SK-N-SH treated with all-trans-retinoic acid at 6 μM for 48 hours (cell line): ENCODE measurements at regions not wholly inside any gene's neighbourhood (a gene's known extent, or its start where the extent isn't known, plus 50 kb on each side); places are given as distances from the start of the nearest gene placed in this dataset.

Experiments
- ATAC-seq: fragments of 200-7000 bp; cut with Tn5 transposase; 3 replicates; pipeline ENCODE4 v1.9.1; 2020; ENCODE audit warnings: mild to moderate bottlenecking, moderate library complexity
- ARNTL ChIP-seq: fragments of 450-650 bp; formaldehyde crosslinking; IDR thresholded peaks from 2 replicates; pipeline ENCODE4 v1.5.0; 2020; ENCODE audit warnings: low read depth, mild to moderate bottlenecking, moderate library complexity, borderline replicate concordance
- BACH2 ChIP-seq: fragments of 250-450 bp; sonication (Bioruptor Pico); IDR thresholded peaks from 2 replicates; pipeline ENCODE4 v1.9.0; 2021; ENCODE audit warnings: mild to moderate bottlenecking, borderline replicate concordance
- CSDC2 ChIP-seq: fragments of 250-450 bp; sonication (Bioruptor Pico); IDR thresholded peaks from 2 replicates; pipeline ENCODE4 v1.5.0; 2020; ENCODE audit warnings: mild to moderate bottlenecking, moderate library complexity
- ESRRG ChIP-seq: fragments of 250-450 bp; sonication (Bioruptor Pico); IDR thresholded peaks from 2 replicates; pipeline ENCODE4 v1.6.1; 2021; ENCODE audit warnings: mild to moderate bottlenecking
- GLIS3 ChIP-seq: fragments of 250-450 bp; sonication (Bioruptor Pico); IDR thresholded peaks from 2 replicates; pipeline ENCODE4 v1.5.0; 2020; ENCODE audit warnings: mild to moderate bottlenecking, moderate library complexity
- ISL1 ChIP-seq: fragments of 250-450 bp; sonication (Bioruptor Pico); IDR thresholded peaks from 2 replicates; pipeline ENCODE4 v2.1.2; 2022; ENCODE audit warnings: mild to moderate bottlenecking, moderate library complexity
- POU6F1 ChIP-seq: fragments of 250-450 bp; sonication (Bioruptor Pico); IDR thresholded peaks from 2 replicates; pipeline ENCODE4 v1.8.0; 2021; ENCODE audit warnings: low read depth, mild to moderate bottlenecking, moderate library complexity, borderline replicate concordance
- RARB ChIP-seq: fragments of 250-450 bp; sonication (Bioruptor Pico); IDR thresholded peaks from 2 replicates; pipeline ENCODE4 v1.8.0; 2021; ENCODE audit warnings: mild to moderate bottlenecking, moderate library complexity
- SNAI2 ChIP-seq: fragments of 250-450 bp; sonication (Bioruptor Pico); IDR thresholded peaks from 2 replicates; pipeline ENCODE4 v1.5.0; 2020; ENCODE audit warnings: mild to moderate bottlenecking, moderate library complexity
- TCF4 ChIP-seq: fragments of 250-450 bp; sonication (Bioruptor Pico); IDR thresholded peaks from 2 replicates; pipeline ENCODE4 v1.8.0; 2021; ENCODE audit warnings: mild to moderate bottlenecking, moderate library complexity, borderline replicate concordance
- TOX ChIP-seq: fragments of 250-450 bp; sonication (Bioruptor Pico); IDR thresholded peaks from 2 replicates; pipeline ENCODE4 v1.8.0; 2021; ENCODE audit warnings: mild to moderate bottlenecking, moderate library complexity, borderline replicate concordance
- TSHZ2 ChIP-seq: fragments of 250-450 bp; sonication (Bioruptor Pico); IDR thresholded peaks from 2 replicates; pipeline ENCODE4 v1.5.0; 2020; ENCODE audit warnings: mild to moderate bottlenecking, moderate library complexity
- ZFP3 ChIP-seq: fragments of 250-450 bp; sonication (Bioruptor Pico); IDR thresholded peaks from 2 replicates; pipeline ENCODE4 v1.5.0; 2020; ENCODE audit warnings: mild to moderate bottlenecking, moderate library complexity
- ZFP30 ChIP-seq: fragments of 450-650 bp; formaldehyde crosslinking; IDR thresholded peaks from 2 replicates; pipeline ENCODE4 v1.5.0; 2022; ENCODE audit warnings: mild to moderate bottlenecking, moderate library complexity
- ZNF565 ChIP-seq: fragments of 450-650 bp; formaldehyde crosslinking; conservative IDR thresholded peaks from 2 replicates; pipeline ENCODE4 v1.5.0; 2020; ENCODE audit warnings: low read depth, mild to moderate bottlenecking, moderate library complexity
- ZNF8 ChIP-seq: fragments of 450-650 bp; formaldehyde crosslinking; IDR thresholded peaks from 2 replicates; pipeline ENCODE4 v1.5.0; 2020; ENCODE audit warnings: mild to moderate bottlenecking, moderate library complexity
- TF ChIP-seq, protein P1 (sequence below): fragments of 250-450 bp; sonication (Bioruptor Pico); IDR thresholded peaks from 2 replicates; pipeline ENCODE4 v1.8.0; 2020; ENCODE audit warnings: mild to moderate bottlenecking, moderate library complexity, borderline replicate concordance
- TF ChIP-seq, protein P2 (sequence below): fragments of 250-450 bp; sonication (Bioruptor Pico); IDR thresholded peaks from 2 replicates; pipeline ENCODE4 v1.5.1; 2021; ENCODE audit warnings: mild to moderate bottlenecking, moderate library complexity
- TF ChIP-seq, protein P3 (sequence below): fragments of 250-450 bp; sonication (Bioruptor Pico); IDR thresholded peaks from 2 replicates; pipeline ENCODE4 v1.5.1; 2020; ENCODE audit warnings: low read depth, mild to moderate bottlenecking, moderate library complexity

DNA sequence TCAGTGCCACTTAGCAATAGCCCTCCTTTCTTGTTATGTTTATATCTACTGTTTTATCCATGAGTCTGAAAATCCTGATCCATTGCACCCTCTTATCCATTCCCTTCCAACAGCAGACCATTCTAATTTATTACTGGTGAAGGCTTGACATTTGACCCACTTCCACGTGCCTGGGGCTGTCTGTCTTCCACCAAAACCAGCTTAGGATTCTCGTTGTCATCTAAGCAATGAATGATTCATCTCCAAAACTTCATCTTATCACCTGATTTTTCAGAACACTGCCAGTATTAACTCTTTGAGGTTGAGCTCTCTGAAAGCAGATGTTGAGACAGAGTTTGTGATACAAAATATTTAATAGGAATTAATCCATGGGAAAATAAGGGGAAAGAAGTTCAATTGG lies 277.8 kb upstream of the FBXL7 start:
- no peak for ATAC-seq
- no peak for TF ChIP-seq GLIS3
- no peak for TF ChIP-seq ZNF565 (CRISPR knock-in tag)
- TF ChIP-seq, protein P1, sequence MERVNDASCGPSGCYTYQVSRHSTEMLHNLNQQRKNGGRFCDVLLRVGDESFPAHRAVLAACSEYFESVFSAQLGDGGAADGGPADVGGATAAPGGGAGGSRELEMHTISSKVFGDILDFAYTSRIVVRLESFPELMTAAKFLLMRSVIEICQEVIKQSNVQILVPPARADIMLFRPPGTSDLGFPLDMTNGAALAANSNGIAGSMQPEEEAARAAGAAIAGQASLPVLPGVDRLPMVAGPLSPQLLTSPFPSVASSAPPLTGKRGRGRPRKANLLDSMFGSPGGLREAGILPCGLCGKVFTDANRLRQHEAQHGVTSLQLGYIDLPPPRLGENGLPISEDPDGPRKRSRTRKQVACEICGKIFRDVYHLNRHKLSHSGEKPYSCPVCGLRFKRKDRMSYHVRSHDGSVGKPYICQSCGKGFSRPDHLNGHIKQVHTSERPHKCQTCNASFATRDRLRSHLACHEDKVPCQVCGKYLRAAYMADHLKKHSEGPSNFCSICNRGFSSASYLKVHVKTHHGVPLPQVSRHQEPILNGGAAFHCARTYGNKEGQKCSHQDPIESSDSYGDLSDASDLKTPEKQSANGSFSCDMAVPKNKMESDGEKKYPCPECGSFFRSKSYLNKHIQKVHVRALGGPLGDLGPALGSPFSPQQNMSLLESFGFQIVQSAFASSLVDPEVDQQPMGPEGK (CRISPR knock-in tag): no peak
- TF ChIP-seq ZNF8 (CRISPR knock-in tag): no peak
- TF ChIP-seq BACH2 (CRISPR knock-in tag): no peak
- TF ChIP-seq ZFP30 (CRISPR knock-in tag): no peak
- no peak for TF ChIP-seq POU6F1
- TF ChIP-seq, protein P2, sequence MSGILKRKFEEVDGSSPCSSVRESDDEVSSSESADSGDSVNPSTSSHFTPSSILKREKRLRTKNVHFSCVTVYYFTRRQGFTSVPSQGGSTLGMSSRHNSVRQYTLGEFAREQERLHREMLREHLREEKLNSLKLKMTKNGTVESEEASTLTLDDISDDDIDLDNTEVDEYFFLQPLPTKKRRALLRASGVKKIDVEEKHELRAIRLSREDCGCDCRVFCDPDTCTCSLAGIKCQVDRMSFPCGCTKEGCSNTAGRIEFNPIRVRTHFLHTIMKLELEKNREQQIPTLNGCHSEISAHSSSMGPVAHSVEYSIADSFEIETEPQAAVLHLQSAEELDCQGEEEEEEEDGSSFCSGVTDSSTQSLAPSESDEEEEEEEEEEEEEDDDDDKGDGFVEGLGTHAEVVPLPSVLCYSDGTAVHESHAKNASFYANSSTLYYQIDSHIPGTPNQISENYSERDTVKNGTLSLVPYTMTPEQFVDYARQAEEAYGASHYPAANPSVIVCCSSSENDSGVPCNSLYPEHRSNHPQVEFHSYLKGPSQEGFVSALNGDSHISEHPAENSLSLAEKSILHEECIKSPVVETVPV (CRISPR knock-in tag): no peak
- TF ChIP-seq CSDC2 (CRISPR knock-in tag): no peak
- no peak for TF ChIP-seq TCF4
- no peak for TF ChIP-seq TSHZ2 (CRISPR knock-in tag)
- TF ChIP-seq ARNTL: no peak
- TF ChIP-seq ESRRG: no peak
- no peak for TF ChIP-seq ZFP3 (CRISPR knock-in tag)

DNA sequence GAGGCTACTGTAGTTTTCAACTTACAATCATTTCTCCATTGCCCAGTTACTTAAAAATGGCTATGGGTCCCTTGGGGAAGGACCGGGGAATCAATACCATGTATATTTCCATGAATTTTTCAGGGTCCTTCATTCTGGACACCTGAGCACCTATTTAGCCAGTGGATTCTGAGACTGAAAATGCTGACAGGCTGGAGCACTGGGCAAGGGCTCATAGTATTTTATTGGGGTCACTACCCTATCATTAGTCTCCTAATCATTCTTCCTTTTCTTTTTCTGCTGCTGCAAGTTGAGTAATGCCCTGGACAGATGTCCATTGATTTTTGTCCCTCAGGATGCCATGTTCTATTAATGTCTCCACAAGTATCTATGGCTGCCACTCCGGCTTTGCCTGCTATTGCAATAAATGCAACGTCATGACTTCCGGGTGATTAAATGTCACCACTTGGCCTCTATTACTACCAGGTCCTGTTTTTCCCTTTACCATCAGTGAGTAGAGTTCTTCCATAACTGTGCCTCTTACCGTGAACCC lies 279.3 kb upstream of the FBXL7 start:
- no peak for ATAC-seq
- TF ChIP-seq, protein P1 (CRISPR knock-in tag): no peak
- no peak for TF ChIP-seq ISL1
- TF ChIP-seq, protein P3, sequence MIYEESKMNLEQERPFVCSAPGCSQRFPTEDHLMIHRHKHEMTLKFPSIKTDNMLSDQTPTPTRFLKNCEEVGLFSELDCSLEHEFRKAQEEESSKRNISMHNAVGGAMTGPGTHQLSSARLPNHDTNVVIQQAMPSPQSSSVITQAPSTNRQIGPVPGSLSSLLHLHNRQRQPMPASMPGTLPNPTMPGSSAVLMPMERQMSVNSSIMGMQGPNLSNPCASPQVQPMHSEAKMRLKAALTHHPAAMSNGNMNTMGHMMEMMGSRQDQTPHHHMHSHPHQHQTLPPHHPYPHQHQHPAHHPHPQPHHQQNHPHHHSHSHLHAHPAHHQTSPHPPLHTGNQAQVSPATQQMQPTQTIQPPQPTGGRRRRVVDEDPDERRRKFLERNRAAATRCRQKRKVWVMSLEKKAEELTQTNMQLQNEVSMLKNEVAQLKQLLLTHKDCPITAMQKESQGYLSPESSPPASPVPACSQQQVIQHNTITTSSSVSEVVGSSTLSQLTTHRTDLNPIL (CRISPR knock-in tag): no peak
- TF ChIP-seq ZFP3 (CRISPR knock-in tag): no peak
- no peak for TF ChIP-seq POU6F1
- no peak for TF ChIP-seq ESRRG
- TF ChIP-seq SNAI2 (CRISPR knock-in tag): no peak
- TF ChIP-seq ZFP30 (CRISPR knock-in tag): no peak
- TF ChIP-seq TSHZ2 (CRISPR knock-in tag): no peak
- no peak for TF ChIP-seq TOX (CRISPR knock-in tag)
- TF ChIP-seq, protein P2 (CRISPR knock-in tag): no peak
- TF ChIP-seq RARB: no peak
- TF ChIP-seq ZNF8 (CRISPR knock-in tag): no peak
- TF ChIP-seq CSDC2 (CRISPR knock-in tag): no peak
